HEK293T (cell line): ENCODE measurements at regions not wholly inside any gene's neighbourhood (a gene's known extent, or its start where the extent isn't known, plus 50 kb on each side); places are given as distances from the start of the nearest gene placed in this dataset.

ENCODE experiments used
- CTCF ChIA-PET: fragments of 350-600 bp; formaldehyde crosslinking; extraction: SDS; loops from one replicate; lab custom pipeline; 2021; ENCODE audit warnings: antibody characterized with exemption, inconsistent platforms; lab: Yijun Ruan, JAX
- POLR2A ChIA-PET: fragments of 350-600 bp; formaldehyde crosslinking; extraction: SDS; loops from one replicate; lab custom pipeline; 2020; ENCODE audit warnings: antibody characterized with exemption, inconsistent platforms; lab: Yijun Ruan, JAX
- DNase-seq: peaks from one replicate; pipeline ENCODE4 v3.0.0; 2012; ENCODE audit warnings: mixed read lengths; ENCODE audit errors: extremely low spot score
- ARNT ChIP-seq: fragments of 450-650 bp; IDR thresholded peaks from 2 replicates; pipeline ENCODE4 v1.6.1; 2017; ENCODE audit warnings: mild to moderate bottlenecking
- BHLHE40 ChIP-seq: fragments of 450-650 bp; IDR thresholded peaks from 2 replicates; pipeline ENCODE4 v1.6.1; 2016; ENCODE audit warnings: mild to moderate bottlenecking, moderate library complexity, borderline replicate concordance
- CTBP1 ChIP-seq: fragments of 450-650 bp; IDR thresholded peaks from 2 replicates; pipeline ENCODE4 v1.6.1; 2016; ENCODE audit warnings: borderline replicate concordance
- ELF4 ChIP-seq: fragments of 450-650 bp; IDR thresholded peaks from 2 replicates; pipeline ENCODE4 v1.6.1; 2017; ENCODE audit warnings: antibody characterized with exemption
- FOXA1 ChIP-seq: fragments of 450-650 bp; IDR thresholded peaks from 2 replicates; pipeline ENCODE4 v1.6.1; 2016; ENCODE audit warnings: mild to moderate bottlenecking
- FOXK2 ChIP-seq: fragments of 450-650 bp; IDR thresholded peaks from 2 replicates; pipeline ENCODE4 v1.6.1; 2016; ENCODE audit warnings: mild to moderate bottlenecking
- FOXM1 ChIP-seq: fragments of 450-650 bp; IDR thresholded peaks from 2 replicates; pipeline ENCODE4 v1.6.1; 2017; ENCODE audit warnings: mild to moderate bottlenecking, borderline replicate concordance
- HDGF ChIP-seq: fragments of 450-650 bp; IDR thresholded peaks from 2 replicates; pipeline ENCODE4 v1.6.1; 2017; ENCODE audit warnings: antibody characterized with exemption, borderline replicate concordance
- L3MBTL2 ChIP-seq: fragments of 450-650 bp; conservative IDR thresholded peaks from 2 replicates; pipeline ENCODE4 v1.6.1; 2016; ENCODE audit warnings: mild to moderate bottlenecking
- LEF1 ChIP-seq: fragments of 450-650 bp; IDR thresholded peaks from 2 replicates; pipeline ENCODE4 v1.6.1; 2017; ENCODE audit warnings: mild to moderate bottlenecking, borderline replicate concordance
- NFRKB ChIP-seq: fragments of 450-650 bp; IDR thresholded peaks from 2 replicates; pipeline ENCODE4 v1.6.1; 2016; ENCODE audit warnings: mild to moderate bottlenecking, moderate library complexity
- SP1 ChIP-seq: fragments of 450-650 bp; IDR thresholded peaks from 2 replicates; pipeline ENCODE4 v1.6.1; 2017
- SUZ12 ChIP-seq: fragments of 450-650 bp; IDR thresholded peaks from 2 replicates; pipeline ENCODE4 v1.6.1; 2016; ENCODE audit warnings: mild to moderate bottlenecking
- TARDBP ChIP-seq: fragments of 450-650 bp; IDR thresholded peaks from 2 replicates; pipeline ENCODE4 v1.6.1; 2016
- ZNF384 ChIP-seq: fragments of 450-650 bp; IDR thresholded peaks from 2 replicates; pipeline ENCODE4 v1.6.1; 2016
- TF ChIP-seq, protein P1 (sequence below): fragments of 450-650 bp; IDR thresholded peaks from 2 replicates; pipeline ENCODE4 v1.6.1; 2016

DNA sequence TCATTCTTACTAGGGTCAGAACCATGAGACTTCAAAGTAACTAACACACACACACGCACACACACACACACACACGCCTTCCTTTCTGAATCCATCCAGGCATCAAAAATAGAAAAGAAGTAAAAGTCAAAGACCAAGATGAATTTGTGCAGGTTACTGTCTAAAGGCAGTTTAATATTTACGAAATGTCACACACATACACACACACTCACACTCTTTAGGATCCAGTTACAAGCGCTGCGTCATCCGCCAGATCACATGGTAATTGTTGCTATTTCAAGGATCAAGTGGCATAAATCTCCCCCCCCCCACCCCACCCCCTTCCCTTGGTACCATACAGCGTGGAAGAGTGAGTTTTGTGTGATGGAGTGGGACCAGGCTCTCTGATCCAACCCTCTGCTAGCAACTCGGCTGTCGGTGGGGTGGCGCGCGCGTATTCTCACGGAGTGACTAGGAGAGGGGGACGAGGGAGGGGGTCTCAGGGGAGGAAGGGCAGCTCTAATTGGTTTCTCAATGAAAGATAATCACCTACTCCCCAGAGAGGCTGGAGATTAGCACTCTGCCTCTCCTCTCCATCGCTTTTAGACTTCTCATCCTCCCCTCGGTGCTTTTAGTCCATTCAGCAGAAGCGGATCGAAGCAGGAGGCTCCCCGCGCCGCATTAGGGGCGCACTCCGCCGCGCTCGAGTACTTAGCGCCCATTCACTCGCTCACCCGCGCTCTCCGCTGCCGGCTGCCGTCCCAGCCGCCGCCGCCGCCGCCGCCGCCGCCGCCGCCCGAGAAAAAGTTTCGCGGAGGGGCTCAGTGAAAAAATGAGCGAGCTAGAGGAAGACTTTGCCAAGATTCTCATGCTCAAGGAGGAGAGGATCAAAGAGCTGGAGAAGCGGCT, 83.5 kb upstream of the PRKG1 start:
- CTCF ChIA-PET = no interaction called here
- TF ChIP-seq L3MBTL2 (peak; percentile 62), SUZ12 (no peak)
- TF ChIP-seq, protein P1, sequence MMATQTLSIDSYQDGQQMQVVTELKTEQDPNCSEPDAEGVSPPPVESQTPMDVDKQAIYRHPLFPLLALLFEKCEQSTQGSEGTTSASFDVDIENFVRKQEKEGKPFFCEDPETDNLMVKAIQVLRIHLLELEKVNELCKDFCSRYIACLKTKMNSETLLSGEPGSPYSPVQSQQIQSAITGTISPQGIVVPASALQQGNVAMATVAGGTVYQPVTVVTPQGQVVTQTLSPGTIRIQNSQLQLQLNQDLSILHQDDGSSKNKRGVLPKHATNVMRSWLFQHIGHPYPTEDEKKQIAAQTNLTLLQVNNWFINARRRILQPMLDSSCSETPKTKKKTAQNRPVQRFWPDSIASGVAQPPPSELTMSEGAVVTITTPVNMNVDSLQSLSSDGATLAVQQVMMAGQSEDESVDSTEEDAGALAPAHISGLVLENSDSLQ = peak; percentile 48
- POLR2A ChIA-PET = interaction anchor here (0.9 to 1.6 kb wide), 3 partner anchors 24 to 147 kb away, joined by 3 to 4 read pairs (median 3); no protein-coding TSS in a partner anchor
- peak; percentile 39 for DNase-seq

DNA sequence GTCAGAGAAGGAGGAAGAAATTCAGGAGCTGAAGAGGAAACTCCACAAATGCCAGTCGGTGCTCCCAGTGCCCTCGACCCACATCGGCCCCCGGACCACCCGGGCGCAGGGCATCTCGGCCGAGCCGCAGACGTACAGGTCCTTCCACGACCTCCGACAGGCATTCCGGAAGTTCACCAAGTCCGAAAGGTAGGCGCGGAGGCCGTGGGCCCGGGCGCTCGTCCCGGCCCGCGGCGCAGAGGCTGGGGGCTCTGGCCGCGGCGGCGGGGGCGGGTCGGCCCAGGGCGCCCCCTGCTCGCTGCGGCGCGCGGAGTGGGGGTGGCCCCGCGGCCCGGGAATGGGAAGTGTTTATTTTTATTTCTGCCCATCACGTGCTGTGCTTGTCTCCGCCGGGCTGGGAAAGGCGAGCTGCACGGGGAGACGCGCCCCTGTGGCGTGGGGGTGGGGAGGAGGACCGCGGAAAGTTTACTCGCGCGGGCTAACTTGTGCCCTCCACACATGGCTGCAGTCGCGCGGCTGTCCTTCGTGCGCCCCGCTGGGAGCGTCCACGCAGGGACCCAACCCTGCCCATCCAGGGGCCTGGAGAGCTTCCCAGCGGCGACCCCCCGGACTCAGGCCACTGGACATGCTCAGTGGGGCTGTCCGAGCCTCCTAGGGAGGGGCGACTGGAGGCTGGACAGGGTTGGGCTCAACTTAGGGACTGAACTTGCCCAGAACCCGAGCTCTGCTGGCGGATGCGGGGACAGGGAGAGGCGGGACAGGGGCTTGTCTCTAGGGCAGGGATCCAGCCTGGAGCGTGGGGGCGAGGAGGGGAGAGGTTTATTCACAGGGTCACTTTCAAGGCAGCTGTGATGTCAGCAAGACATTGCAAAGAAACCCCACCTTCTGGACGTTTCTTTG, 82.6 kb upstream of the PRKG1 start:
- POLR2A ChIA-PET = interaction anchor here (0.7 to 1.6 kb wide), 6 partner anchors 9 to 146 kb away, joined by 3 to 7 read pairs (median 3); partner anchors contain the start of gene PRKG1

DNA sequence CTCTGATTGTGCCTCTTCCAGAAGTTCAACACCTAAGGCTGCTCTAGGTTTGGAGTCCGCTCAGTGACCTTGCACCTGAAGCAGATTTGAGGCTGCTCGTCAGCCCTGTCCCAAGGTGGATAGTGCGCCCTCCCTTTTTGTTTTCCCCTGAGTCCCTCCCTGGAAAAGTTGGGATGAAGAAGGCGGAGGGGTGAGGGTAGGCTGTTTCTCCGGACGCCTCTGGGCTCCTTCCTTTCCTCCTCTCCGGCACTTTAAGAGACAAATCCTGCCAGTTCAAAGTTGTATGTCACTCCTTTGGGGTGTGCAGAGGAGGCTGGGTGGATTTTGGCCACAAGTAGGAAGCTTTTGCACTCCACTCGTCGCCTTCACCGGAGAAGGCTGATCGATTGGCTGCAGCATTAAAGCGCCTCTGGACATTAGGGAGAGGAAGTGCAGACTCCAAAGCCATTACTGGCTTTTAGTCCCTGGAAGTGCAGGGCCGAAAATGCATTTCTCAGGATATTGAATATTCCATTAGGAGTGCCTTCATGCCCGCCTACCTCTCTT, 81.9 kb upstream of the PRKG1 start:
- peak; percentile 15 for DNase-seq
- TF ChIP-seq ARNT = no peak
- TF ChIP-seq TARDBP = no peak
- TF ChIP-seq, protein P1 = no peak
- ChIA-PET POLR2A (interaction anchor here (0.7 to 1.6 kb wide), 4 partner anchors 8 to 82 kb away, joined by 3 to 7 read pairs (median 3); partner anchors contain the start of gene PRKG1), CTCF (interaction anchor here (0.5 to 0.9 kb wide), 3 partner anchors 10 to 431 kb away, joined by 3 to 4 read pairs (median 4); no protein-coding TSS in a partner anchor)

More for the DNA sequence above, 82.6 kb upstream of the PRKG1 start:
- CTCF ChIA-PET = interaction anchor here (0.8 kb wide), 1 partner anchor 119 kb away, joined by 3 read pairs; no protein-coding TSS in a partner anchor
- TF ChIP-seq FOXM1 (peak; percentile 35; the same call in 1 of the 2 replicates), NFRKB (no peak), LEF1 (0 out of 2 replicates have a peak, but pooled peaks have one; percentile 22), HDGF (no peak), TARDBP (peak; percentile 52; the same call in 1 of the 2 replicates), ELF4 (no peak), L3MBTL2 (peak; percentile 50), FOXA1 (no peak)
- TF ChIP-seq, protein P1 = no peak
- DNase-seq = peak; percentile 24

DNA sequence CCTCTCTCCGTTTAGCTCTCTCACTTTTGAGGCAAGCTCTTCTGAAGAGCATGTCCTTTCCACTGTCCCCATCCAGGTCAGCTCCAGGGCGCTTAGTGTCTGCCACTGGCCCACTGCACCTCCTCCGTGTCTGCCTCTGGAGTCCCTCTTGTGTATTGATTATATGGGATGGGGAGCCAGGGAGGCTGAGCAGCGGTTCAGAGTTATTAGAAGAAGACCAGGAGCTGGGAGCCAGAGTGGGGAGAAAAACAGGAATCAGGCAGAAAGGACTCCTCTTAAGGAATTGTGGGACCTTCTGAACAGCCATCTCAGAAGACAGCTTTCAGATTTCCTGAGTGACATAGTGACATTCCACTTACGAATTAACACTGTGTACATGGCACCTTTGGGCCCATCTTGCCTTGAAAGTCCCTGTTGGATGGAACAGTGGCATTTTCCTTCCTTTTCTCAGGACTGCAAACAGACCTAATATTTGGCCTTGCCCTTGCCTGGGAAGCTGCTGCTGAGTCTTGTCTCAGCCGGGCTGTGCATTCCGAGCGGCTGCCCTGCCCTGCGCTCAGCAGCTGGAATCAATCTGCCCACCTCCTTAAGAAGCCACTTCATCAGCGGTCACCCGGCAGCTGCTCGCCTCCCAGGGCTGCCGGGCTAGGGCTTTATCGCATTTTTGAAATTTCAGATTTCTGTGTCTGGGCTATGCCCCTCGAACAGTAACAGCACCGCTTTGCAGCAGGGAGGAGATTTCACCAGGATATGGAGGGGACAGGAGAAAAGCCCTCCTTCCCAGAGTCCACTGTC, 81.1 kb upstream of the PRKG1 start:
- TF ChIP-seq HDGF (no peak), SUZ12 (no peak)
- no peak for DNase-seq
- POLR2A ChIA-PET = interaction anchor here (0.9 to 1.6 kb wide), 4 partner anchors 8 to 262 kb away, joined by 3 to 7 read pairs (median 3); no protein-coding TSS in a partner anchor
- CTCF ChIA-PET = interaction anchor here (0.5 to 0.9 kb wide), 3 partner anchors 11 to 430 kb away, joined by 3 to 4 read pairs (median 4); no protein-coding TSS in a partner anchor

DNA sequence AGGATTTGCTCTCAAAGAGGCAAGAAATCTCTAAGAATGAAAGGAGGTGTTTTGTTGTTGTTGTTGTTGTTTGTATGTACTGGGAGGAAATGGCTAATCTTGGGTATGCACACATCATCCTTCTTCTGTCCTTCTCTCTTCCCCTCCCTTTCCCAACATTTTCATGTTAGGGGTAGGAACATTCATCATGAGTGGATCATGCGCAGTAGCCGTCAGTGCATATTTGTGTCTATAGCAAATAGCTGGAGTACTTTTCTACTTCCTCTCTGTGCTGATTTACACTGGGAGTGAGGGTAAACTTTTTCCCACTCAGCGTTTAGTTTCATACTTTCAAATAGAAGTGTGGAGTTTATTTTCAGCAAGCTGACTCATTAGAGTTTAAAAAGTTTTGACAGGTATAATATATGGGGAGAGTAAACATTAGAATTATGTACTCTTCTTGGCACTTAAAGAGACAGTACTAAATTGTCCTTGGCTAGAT, 80.5 kb upstream of the PRKG1 start:
- TF ChIP-seq, protein P1 = peak; percentile 76
- no peak for TF ChIP-seq SUZ12
- POLR2A ChIA-PET = interaction anchor here (0.9 kb wide), 1 partner anchor 262 kb away, joined by 3 read pairs; no protein-coding TSS in a partner anchor
- CTCF ChIA-PET = interaction anchor here (0.7 kb wide), 1 partner anchor 580 kb away, joined by 3 read pairs; no protein-coding TSS in a partner anchor
- DNase-seq = peak; percentile 23

DNA sequence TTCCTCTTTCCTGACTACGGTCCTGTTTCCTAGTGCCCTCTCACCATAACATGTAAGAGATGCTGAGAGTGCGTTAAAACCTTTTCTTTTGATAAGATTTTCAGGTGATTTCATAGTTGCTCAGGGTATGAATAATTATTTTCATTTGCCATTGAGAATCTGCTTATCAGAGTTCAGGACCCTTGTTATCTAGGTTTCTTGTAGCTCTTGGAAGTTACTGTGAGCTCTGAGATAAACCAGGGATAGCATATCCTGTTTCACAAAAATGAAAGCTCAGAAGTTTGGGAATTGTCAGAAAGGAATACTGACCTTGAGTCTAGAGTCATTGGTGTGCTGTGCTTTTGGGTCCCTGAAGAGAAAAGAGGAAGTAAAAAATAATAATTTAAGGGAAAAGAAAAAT, 76.8 kb upstream of the PRKG1 start:
- CTCF ChIA-PET = no interaction called here
- TF ChIP-seq NFRKB = no peak
- no peak for TF ChIP-seq CTBP1
- no peak for TF ChIP-seq SP1
- TF ChIP-seq LEF1 = no peak
- TF ChIP-seq FOXK2 = no peak
- TF ChIP-seq BHLHE40 = no peak
- TF ChIP-seq ZNF384 = no peak
- TF ChIP-seq TARDBP = no peak
- no peak for TF ChIP-seq FOXA1
- TF ChIP-seq, protein P1 = no peak
- no peak for TF ChIP-seq L3MBTL2
- TF ChIP-seq ELF4 = no peak
- TF ChIP-seq FOXM1 = no peak
- no peak for TF ChIP-seq ARNT
- TF ChIP-seq HDGF = no peak
- no peak for TF ChIP-seq SUZ12
- no peak for DNase-seq
- POLR2A ChIA-PET = no interaction called here
